ACC112 (cell line): ENCODE measurements at regions not wholly inside any gene's neighbourhood (a gene's known extent, or its start where the extent isn't known, plus 50 kb on each side); places are given as distances from the start of the nearest gene placed in this dataset.

ENCODE experiments used
- H2AFZ ChIP-seq: fragments of 200-600 bp; sonication (generic); one replicate; pipeline ENCODE4 v1.6.0; 2017; ENCODE audit warnings: antibody characterized with exemption, low read length; ENCODE audit not compliant: unreplicated experiment
- H3K27ac ChIP-seq: fragments of 200-600 bp; sonication (generic); 2 replicates; pipeline ENCODE4 v1.5.1; 2014; ENCODE audit warnings: low read depth, mild to moderate bottlenecking, antibody characterized with exemption, low read length, moderate library complexity
- H3K27me3 ChIP-seq: fragments of 200-600 bp; sonication (generic); 2 replicates; pipeline ENCODE4 v1.6.1; 2014; ENCODE audit warnings: mild to moderate bottlenecking, antibody characterized with exemption, low read length, moderate library complexity, mixed read lengths; ENCODE audit not compliant: insufficient read depth
- H3K36me3 ChIP-seq: fragments of 200-600 bp; sonication (generic); 2 replicates; pipeline ENCODE4 v1.6.1; 2016; ENCODE audit warnings: mild to moderate bottlenecking, antibody characterized with exemption, low read length, moderate library complexity, mixed read lengths; ENCODE audit not compliant: insufficient read depth
- H3K4me1 ChIP-seq: fragments of 200-600 bp; sonication (generic); one replicate; pipeline ENCODE4 v1.6.1; 2016; ENCODE audit warnings: low read length, mixed read lengths; ENCODE audit not compliant: insufficient read depth, unreplicated experiment, control insufficient read depth
- H3K4me3 ChIP-seq: fragments of 200-600 bp; sonication (generic); 2 replicates; pipeline ENCODE4 v1.5.1; 2014; ENCODE audit warnings: mild to moderate bottlenecking, low read depth, low read length
- H3K79me2 ChIP-seq: fragments of 200-600 bp; sonication (generic); one replicate; pipeline ENCODE4 v1.6.0; 2016; ENCODE audit warnings: low read length; ENCODE audit not compliant: control insufficient read depth, unreplicated experiment, insufficient read depth

DNA sequence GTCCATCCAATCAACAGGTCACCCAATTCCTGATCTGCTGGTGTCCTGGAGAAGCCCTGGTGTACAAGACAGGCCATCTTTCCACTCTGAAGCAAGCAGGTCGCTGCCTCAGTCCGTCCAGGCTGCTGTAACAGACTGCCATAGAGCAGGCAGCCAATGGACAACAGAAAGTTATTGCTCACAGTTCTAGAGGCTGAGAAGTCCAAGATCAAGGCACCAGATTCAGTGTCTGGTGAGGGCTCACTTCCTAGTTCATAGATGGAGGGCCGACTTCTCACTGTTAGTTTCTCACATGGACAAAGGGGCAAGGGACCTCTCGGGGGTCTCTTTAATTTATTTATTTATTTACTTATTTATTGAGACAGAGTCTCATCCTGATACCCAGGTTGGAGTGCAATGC lies 74.8 kb downstream of the CD24 start:
- Histone ChIP-seq H3K4me3 (no peak overlapping the region), H3K79me2 (no peaks in the 10 kb centered on the region), H3K27me3 (peaks cover 45% of the 10 kb centered on the region), H2AFZ (no peak overlapping the region), H3K36me3 (no peaks in the 10 kb centered on the region), H3K27ac (no peak overlapping the region), H3K4me1 (no peaks in the 10 kb centered on the region)

DNA sequence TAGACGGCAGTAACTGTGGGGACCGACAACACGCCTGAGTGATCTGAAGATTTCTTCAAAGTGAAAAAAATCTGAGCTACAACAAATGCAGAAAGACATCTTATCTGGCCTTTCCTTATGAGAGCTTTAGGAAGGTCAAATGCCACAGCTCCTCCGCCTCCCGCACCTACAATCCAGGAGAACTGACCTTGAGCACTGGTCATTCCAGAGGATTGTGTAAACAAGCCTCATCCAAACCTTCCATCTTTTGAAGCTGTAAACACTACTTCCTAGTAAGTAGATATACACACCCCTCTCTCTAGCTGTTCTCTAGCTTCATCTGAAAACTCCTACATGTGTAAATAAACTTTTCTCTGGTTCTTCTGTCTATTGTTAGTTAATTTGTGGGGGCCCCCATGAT lies 76.9 kb downstream of the CD24 start:
- Histone ChIP-seq H2AFZ (no peak overlapping the region), H3K4me1 (no peaks in the 10 kb centered on the region), H3K4me3 (no peak overlapping the region), H3K79me2 (no peaks in the 10 kb centered on the region), H3K27ac (no peak overlapping the region), H3K36me3 (no peaks in the 10 kb centered on the region), H3K27me3 (peaks cover 53% of the 10 kb centered on the region)

DNA sequence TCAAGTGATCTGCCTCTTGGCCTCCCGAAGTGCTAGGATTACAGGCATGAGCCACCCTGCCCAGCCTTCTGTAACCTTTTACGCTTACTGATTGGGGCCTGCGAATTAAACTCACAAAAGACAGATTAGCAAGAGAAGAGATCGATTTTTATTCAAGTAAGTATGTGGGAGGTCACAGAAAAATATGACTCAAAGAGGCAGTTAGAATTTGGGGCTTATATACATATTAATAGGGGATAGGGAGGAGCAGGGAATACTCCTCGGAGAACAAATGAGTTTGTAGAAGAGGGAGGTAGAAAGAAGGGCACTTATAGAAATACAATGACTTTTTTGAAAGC lies 78.9 kb downstream of the CD24 start:
- peaks cover 43% of the 10 kb centered on the region for H3K27me3 ChIP-seq
- H3K4me1 ChIP-seq = no peaks in the 10 kb centered on the region
- no peaks in the 10 kb centered on the region for H3K79me2 ChIP-seq
- H2AFZ ChIP-seq = no peak overlapping the region
- no peak overlapping the region for H3K27ac ChIP-seq
- no peaks in the 10 kb centered on the region for H3K36me3 ChIP-seq
- no peak overlapping the region for H3K4me3 ChIP-seq

DNA sequence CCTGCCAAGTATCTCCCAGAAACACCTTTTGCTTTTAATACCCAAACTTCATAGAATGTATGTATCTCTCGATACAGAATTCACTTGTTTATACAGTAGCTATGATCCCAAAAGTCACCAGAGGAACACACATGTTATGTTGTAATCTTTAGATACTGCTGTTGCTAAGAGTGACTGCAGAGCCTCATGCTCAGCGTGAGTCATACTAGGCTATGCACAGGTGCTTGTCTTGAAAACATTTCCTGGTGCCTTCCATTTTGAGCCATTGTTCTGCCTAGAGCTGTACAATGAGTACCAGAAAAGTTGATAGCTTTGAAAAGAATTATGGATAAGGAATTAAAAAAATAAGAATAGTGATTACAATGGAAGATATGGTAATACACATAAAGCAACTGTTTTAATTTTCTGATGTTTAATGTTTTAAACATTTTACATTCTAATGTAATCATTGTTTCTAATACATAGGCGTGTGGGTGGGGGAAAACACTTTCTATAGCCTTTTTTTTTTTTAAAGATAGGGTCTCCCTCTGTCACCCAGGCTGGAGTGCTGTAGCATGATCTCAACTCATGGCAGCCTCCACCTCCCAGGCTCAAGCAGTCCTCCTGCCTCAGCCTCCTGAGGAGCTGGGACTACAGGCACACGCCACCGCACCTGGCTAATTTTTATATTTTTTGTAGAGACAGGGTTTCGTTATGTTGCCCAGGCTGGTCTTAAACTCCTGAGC lies 79.4 kb downstream of the CD24 start:
- Histone ChIP-seq H3K79me2 (no peaks in the 10 kb centered on the region), H3K27ac (no peak overlapping the region), H3K27me3 (peaks cover 38% of the 10 kb centered on the region), H3K4me1 (no peaks in the 10 kb centered on the region), H3K4me3 (no peak overlapping the region), H3K36me3 (no peaks in the 10 kb centered on the region), H2AFZ (no peak overlapping the region)

DNA sequence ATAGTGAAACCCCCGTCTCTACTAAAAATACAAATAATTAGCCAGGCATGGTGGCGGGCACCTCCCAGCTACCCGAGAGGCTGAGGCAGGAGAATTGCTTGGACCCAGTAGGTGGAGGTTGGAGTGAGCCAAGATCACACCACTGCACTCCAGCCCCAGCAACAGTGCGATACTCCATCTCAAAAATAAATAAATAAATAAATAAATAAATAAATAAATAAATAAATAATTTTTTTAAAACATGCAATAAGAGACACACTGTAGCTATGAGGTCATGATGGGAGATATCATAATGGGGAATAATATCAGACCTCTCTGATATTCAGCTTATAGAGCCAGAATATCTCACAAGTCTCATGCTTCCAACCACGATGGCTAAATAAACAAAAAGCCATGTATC lies 82.3 kb downstream of the CD24 start:
- Histone ChIP-seq H3K4me1 (peaks cover 3% of the 10 kb centered on the region), H3K4me3 (no peak overlapping the region), H3K27ac (no peak overlapping the region), H3K36me3 (no peaks in the 10 kb centered on the region), H2AFZ (no peak overlapping the region), H3K27me3 (peaks cover 17% of the 10 kb centered on the region), H3K79me2 (no peaks in the 10 kb centered on the region)

DNA sequence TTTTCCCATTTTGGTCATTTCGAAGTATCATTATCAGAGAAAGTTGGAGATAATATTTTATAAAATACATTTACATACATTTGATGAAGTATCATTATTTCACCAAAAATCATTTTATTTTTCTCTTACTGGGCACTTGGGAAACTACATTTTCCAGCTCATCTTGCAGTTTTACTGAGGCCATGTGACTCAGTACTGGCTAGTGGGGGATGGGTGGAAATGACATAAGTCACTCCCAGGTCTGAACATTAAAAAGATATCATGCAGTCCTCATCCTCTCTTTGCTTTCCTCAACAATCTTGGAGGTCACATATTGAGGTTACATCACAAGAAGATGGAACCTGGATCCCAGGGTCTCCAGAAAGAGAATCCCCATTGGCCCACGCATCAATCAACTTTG lies 84.1 kb downstream of the CD24 start:
- Histone ChIP-seq H3K27me3 (peaks cover 10% of the 10 kb centered on the region; the same call in 1 of the 2 replicates), H3K27ac (no peak overlapping the region), H3K4me3 (no peak overlapping the region), H2AFZ (no peak overlapping the region), H3K36me3 (no peaks in the 10 kb centered on the region), H3K79me2 (no peaks in the 10 kb centered on the region), H3K4me1 (peaks cover 3% of the 10 kb centered on the region)

DNA sequence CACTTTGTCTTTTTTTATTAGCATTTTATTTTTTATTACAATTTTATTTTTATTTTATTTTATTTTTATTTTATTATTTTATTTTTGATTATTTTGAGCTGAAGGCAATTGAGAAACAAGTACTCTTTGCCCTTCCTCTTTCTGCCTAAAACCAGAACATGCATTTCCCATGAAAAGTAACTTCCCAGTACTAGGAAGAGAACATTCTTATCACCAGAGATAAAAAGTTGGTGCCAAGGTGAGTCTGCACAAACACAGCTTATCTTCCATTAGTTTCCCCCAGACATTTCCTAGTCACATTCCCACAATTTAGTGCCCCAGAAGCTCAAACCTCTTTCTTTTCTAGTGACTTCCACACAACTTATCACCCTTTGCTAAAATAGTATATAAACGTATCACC lies 84.8 kb downstream of the CD24 start:
- no peak overlapping the region for H2AFZ ChIP-seq
- no peaks in the 10 kb centered on the region for H3K79me2 ChIP-seq
- peaks cover 10% of the 10 kb centered on the region; the same call in 1 of the 2 replicates for H3K27me3 ChIP-seq
- H3K4me3 ChIP-seq = no peak overlapping the region
- no peaks in the 10 kb centered on the region for H3K36me3 ChIP-seq
- H3K27ac ChIP-seq = no peak overlapping the region
- peaks cover 3% of the 10 kb centered on the region for H3K4me1 ChIP-seq

DNA sequence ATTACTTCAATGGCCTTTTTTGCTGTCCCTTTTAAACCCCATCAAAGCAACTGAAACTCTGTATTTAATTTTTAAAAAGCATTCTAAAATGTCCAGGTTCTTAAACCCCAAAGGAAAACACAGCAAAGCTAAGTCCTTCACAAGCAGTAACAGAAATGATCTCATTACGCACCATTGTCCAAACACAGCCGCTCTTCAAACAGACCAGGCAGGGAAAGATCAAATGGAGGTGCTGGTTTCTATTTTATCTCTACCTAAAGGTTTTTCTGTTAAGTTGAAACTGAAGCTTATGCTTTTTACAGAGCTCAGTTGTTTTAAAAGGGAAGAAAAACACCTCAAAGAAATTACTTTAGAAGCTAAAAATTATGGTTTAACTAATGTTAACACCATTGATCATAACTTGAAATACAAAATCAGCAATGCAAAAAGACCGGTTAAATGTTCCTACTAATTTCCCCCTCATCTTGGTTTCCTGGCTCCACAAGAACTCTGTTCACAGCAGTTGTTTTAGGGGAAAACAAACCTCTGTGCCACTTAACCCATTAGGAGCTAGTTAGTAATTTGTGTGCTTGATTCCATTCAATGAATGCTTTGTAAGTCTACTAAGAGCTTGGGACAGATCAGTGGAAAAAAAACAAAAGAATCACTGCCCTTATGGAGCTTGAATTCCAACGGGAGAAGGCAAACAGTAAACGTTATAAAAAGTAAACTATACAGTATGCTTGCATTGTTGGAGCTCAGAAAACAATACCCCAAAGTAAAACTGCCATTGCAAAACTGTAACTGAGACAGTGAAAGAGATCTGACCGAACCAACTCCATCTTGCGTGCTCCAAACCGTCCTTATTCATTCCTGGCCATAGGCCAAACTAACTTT lies 87.4 kb downstream of the CD24 start:
- Histone ChIP-seq H3K4me1 (peaks cover 3% of the 10 kb centered on the region), H3K27ac (no peak overlapping the region), H3K27me3 (no peaks in the 10 kb centered on the region), H3K4me3 (no peak overlapping the region), H2AFZ (no peak overlapping the region), H3K79me2 (no peaks in the 10 kb centered on the region), H3K36me3 (no peaks in the 10 kb centered on the region)

DNA sequence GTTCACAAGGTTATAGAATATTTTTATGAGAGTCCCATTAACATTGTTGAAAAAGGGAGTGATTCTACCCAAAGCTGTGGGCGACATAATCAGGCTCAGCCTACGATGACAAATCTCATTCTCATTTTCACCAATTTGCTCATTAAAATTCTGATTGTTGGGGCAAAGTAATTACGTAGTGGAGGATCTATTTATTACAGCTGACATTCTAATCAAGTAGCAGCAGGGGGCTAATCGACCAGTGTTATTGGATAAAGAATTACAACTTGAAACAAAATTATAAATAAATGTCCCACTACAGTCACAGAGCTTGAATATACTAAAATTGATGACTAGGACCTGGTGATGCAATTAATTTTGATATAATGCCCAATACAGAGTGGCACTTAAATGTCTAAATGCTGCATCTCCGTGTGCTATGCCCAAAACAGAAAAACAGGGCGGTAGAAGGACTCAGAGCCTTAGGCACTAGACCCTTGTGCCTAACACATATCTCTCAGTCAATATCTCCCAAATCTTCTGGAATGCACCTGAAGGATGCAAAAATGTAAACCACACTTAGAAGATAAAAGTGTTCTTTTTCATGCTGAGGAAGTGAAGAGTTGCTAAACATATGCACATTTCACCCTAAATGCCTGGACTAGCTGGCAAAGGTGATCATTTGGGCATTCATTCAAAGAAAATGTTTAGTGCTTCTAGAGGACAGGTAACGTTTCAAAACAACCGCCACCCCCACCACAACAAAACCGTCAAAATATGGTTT lies 88.3 kb downstream of the CD24 start:
- Histone ChIP-seq H3K79me2 (no peaks in the 10 kb centered on the region), H3K36me3 (no peaks in the 10 kb centered on the region), H3K4me3 (no peak overlapping the region), H2AFZ (no peak overlapping the region), H3K4me1 (peaks cover 3% of the 10 kb centered on the region), H3K27ac (no peak overlapping the region), H3K27me3 (no peaks in the 10 kb centered on the region)

DNA sequence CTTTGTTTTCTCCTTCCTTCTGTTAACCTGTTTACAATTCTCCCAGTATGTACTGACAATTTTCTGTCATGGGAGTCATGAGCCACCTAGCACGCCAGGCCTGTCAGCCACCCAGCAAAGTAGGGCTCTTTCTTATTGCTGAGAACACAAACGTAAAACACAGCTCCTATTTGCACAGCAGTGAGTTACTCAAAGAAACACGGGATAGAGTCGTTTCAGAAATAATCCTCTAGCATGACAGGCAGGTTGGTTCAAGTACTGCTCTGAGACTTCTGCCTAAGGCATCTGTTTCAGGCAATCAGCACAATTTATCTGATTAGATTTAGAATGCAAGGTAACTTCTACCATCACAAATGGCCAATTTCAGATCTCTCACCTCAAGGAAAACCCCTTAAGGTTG lies 88.8 kb downstream of the CD24 start:
- Histone ChIP-seq H3K27me3 (no peaks in the 10 kb centered on the region), H3K79me2 (no peaks in the 10 kb centered on the region), H3K27ac (no peak overlapping the region), H3K4me1 (peaks cover 3% of the 10 kb centered on the region), H3K4me3 (no peak overlapping the region), H2AFZ (no peak overlapping the region), H3K36me3 (no peaks in the 10 kb centered on the region)
